ENCODE measurements at regions not wholly inside any gene's neighbourhood (a gene's known extent, or its start where the extent isn't known, plus 50 kb on each side); places are given as distances from the start of the nearest gene placed in this dataset.

GRCh38 chr4:1502501-1502886, 96.3 kb upstream of the NKX1-1 start:
- H3K36me3 ChIP-seq (ENCODE audit: control insufficient read depth in 2 of 2, extremely low read depth in 1 of 2, insufficient read depth in 2 of 2, low read length in 2 of 2) = no peaks in the 10 kb centered on the region
- dilution Hi-C loops (cut with MboI; ENCODE audit: extremely low pct_ligation_motif_present, low sequenced_read_pairs) = no loop called here
- DNase-seq (ENCODE audit: low read depth, low spot score) (no peak), FAIRE-seq (no peak)
- intact Hi-C loops (cut with micrococcal nuclease) = no loop called here
- no peaks in the 10 kb centered on the region for H3K9me3 ChIP-seq (replicated peaks; ENCODE audit: control insufficient read depth, insufficient read depth, low read length)
- TF ChIP-seq CTCF (IDR thresholded peaks at IDR 0.05; ENCODE audit: extremely low read depth in 1 of 2, insufficient read depth in 1 of 2, low read depth in 1 of 2, low read length in 2 of 2) (no peak), POLR2A (IDR thresholded peaks at IDR 0.05; ENCODE audit: low read depth, low read length) (no peak), MYC (IDR thresholded peaks at IDR 0.05; ENCODE audit: low read depth, low read length) (no peak), FOS (IDR thresholded peaks at IDR 0.05; ENCODE audit: borderline replicate concordance, insufficient read depth, low read length) (no peak), EZH2 (IDR thresholded peaks at IDR 0.05; ENCODE audit: borderline replicate concordance, low read depth, low read length, severe bottlenecking) (no peak), GATA2 (IDR thresholded peaks at IDR 0.05; ENCODE audit: insufficient read depth, insufficient read length, low read depth, low read length) (no peak), JUN (IDR thresholded peaks at IDR 0.05; ENCODE audit: borderline replicate concordance, insufficient read depth, insufficient read length, low read depth) (no peak), POLR2AphosphoS5 (IDR thresholded peaks at IDR 0.05; ENCODE audit: insufficient read depth, low read depth, low read length) (no peak)
- TF ChIP-seq, protein P1, sequence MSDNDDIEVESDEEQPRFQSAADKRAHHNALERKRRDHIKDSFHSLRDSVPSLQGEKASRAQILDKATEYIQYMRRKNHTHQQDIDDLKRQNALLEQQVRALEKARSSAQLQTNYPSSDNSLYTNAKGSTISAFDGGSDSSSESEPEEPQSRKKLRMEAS (IDR thresholded peaks at IDR 0.05; ENCODE audit: insufficient read depth, insufficient read length) = no peak
- H3K4me1 ChIP-seq (ENCODE audit: control insufficient read depth, extremely low read depth, insufficient read depth, low read length) = no peaks in the 10 kb centered on the region
- no peak overlapping the region for H3K4me3 ChIP-seq (replicated peaks in 1 of 3; ENCODE audit: insufficient read depth in 1 of 3, low read depth in 1 of 3, low read length in 3 of 3)
- no peak overlapping the region for H3K9ac ChIP-seq (replicated peaks; ENCODE audit: extremely low read depth, insufficient read depth, low read length)
- CTCF ChIA-PET = interaction anchor here (2.0 kb wide), 1 partner anchor 10 kb away, joined by 5 read pairs; no protein-coding TSS in a partner anchor
- no peaks in the 10 kb centered on the region for H3K27me3 ChIP-seq (ENCODE audit: control insufficient read depth in 2 of 2, insufficient read depth in 2 of 2, low read length in 2 of 2)
- no peaks in the 10 kb centered on the region for H3K79me2 ChIP-seq (ENCODE audit: control insufficient read depth, insufficient read depth, low read length)
- no peak overlapping the region for H3K4me2 ChIP-seq (ENCODE audit: insufficient read depth, low read length)
- H2AFZ ChIP-seq (ENCODE audit: low read depth, low read length) = no peak overlapping the region
- H3K27ac ChIP-seq (ENCODE audit: insufficient read depth, low read depth, low read length) = no peak overlapping the region
- no peaks in the 10 kb centered on the region for H3K9me1 ChIP-seq (replicated peaks; ENCODE audit: control insufficient read depth, extremely low read depth, insufficient read depth, low read length)
- no TSS peak for BruUV-seq (replicated peaks)
- POLR2A ChIA-PET = no interaction called here
- no peaks in the 10 kb centered on the region for H4K20me1 ChIP-seq (replicated peaks; ENCODE audit: control insufficient read depth, extremely low read depth, insufficient read depth, low read length)

Data from endothelial cell of umbilical vein (primary cell).